ENCODE measurements at regions not wholly inside any gene's neighbourhood (a gene's known extent, or its start where the extent isn't known, plus 50 kb on each side); places are given as distances from the start of the nearest gene placed in this dataset.

DNA sequence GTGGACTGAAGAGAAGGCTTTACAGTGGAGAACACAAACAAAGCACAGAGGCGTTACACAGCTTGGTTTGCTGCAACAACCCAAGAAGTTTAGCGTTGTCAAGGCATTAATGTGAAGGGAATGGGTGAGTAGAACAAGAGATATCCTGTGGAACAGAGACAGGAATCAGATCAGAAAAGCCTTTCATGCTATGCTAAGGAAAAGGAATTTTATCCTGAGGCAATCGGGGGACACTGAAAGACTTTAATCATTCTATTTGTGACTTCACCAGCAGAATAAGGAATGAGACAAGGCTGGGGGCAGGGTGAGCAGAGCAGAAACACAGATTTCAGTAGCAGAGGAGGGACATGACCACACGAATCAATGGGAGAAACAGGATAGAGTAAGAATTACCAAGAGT is 600.7 kb downstream of the IRS1 start:
- no peaks in the 10 kb centered on the region for H3K36me3 Mint-ChIP-seq (ENCODE audit: insufficient read depth in 1 of 3, low read depth in 3 of 3)
- Histone ChIP-seq H2BK120ac (ENCODE audit: low read depth, low read length, poor library complexity, severe bottlenecking) (no peak overlapping the region), H3K27me3 (ENCODE audit: insufficient read depth, low read length) (no peaks in the 10 kb centered on the region; the same call in 1 of the 2 replicates), H4K8ac (replicated peaks; ENCODE audit: insufficient read length, low read depth, low read length) (no peak overlapping the region), H4K20me1 (ENCODE audit: control insufficient read depth, insufficient read depth, insufficient read length) (no peaks in the 10 kb centered on the region), H2AFZ (ENCODE audit: low read length) (no peak overlapping the region), H3K9me3 (ENCODE audit: control insufficient read depth, low read depth, low read length) (no peaks in the 10 kb centered on the region), H3K56ac (ENCODE audit: insufficient read length, low read depth, low read length) (no peak overlapping the region), H3K4me2 (ENCODE audit: insufficient read depth, insufficient read length, low read length) (no peak overlapping the region), H3K4me1 (ENCODE audit: insufficient read depth, low read length) (no peaks in the 10 kb centered on the region; the same call in 1 of the 2 replicates), H2BK12ac (ENCODE audit: insufficient read length, low read depth, low read length) (no peak overlapping the region), H3K27ac (ENCODE audit: insufficient read length, low read depth, low read length) (no peak overlapping the region), H3K79me1 (ENCODE audit: insufficient read depth, low read depth, low read length, poor library complexity, severe bottlenecking) (no peaks in the 10 kb centered on the region), H3K23ac (ENCODE audit: insufficient read length, low read depth, low read length) (no peak overlapping the region), H3K18ac (ENCODE audit: insufficient read length, low read depth, low read length) (no peak overlapping the region), H2BK5ac (ENCODE audit: insufficient read length, low read length) (no peak overlapping the region), H2AK5ac (ENCODE audit: insufficient read length, low read length) (no peak overlapping the region), H3T11ph (ENCODE audit: low read length) (no peak overlapping the region), H4K91ac (ENCODE audit: insufficient read length, low read depth, low read length) (no peak overlapping the region), H3K9ac (ENCODE audit: extremely low read depth, insufficient read length, low read length) (no peak overlapping the region), H2BK15ac (ENCODE audit: low read depth, low read length) (no peak overlapping the region), H2BK20ac (ENCODE audit: low read depth, low read length, poor library complexity, severe bottlenecking) (no peak overlapping the region), H3K4ac (ENCODE audit: low read depth, low read length) (no peak overlapping the region), H3K14ac (ENCODE audit: insufficient read depth, low read length) (no peak overlapping the region), H3K23me2 (ENCODE audit: insufficient read length, low read depth, low read length, poor library complexity, severe bottlenecking) (no peaks in the 10 kb centered on the region), H3K79me2 (ENCODE audit: insufficient read depth, low read length) (no peaks in the 10 kb centered on the region), H4K5ac (ENCODE audit: insufficient read length, low read depth, low read length) (no peak overlapping the region)
- no peak for DNase-seq
- H3K9me3 Mint-ChIP-seq: no peaks in the 10 kb centered on the region
- WGBS (ENCODE audit: extremely low coverage, insufficient read length, low lambda C conversion rate): no CpG with 5 or more reads among the region's 4 CpGs
- H3K27me3 Mint-ChIP-seq (ENCODE audit: low read depth): no peaks in the 10 kb centered on the region
- no peak overlapping the region for H3K4me3 Mint-ChIP-seq
- TF ChIP-seq, protein P1, sequence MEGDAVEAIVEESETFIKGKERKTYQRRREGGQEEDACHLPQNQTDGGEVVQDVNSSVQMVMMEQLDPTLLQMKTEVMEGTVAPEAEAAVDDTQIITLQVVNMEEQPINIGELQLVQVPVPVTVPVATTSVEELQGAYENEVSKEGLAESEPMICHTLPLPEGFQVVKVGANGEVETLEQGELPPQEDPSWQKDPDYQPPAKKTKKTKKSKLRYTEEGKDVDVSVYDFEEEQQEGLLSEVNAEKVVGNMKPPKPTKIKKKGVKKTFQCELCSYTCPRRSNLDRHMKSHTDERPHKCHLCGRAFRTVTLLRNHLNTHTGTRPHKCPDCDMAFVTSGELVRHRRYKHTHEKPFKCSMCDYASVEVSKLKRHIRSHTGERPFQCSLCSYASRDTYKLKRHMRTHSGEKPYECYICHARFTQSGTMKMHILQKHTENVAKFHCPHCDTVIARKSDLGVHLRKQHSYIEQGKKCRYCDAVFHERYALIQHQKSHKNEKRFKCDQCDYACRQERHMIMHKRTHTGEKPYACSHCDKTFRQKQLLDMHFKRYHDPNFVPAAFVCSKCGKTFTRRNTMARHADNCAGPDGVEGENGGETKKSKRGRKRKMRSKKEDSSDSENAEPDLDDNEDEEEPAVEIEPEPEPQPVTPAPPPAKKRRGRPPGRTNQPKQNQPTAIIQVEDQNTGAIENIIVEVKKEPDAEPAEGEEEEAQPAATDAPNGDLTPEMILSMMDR (conservative IDR thresholded peaks at IDR 0.05): no peak
- no peak overlapping the region for H3K27ac Mint-ChIP-seq
- no peaks in the 10 kb centered on the region; a peak in 1 of 4 replicates for H3K4me1 Mint-ChIP-seq

Measured in H9 (cell line).